HEK293T (cell line): ENCODE measurements at regions not wholly inside any gene's neighbourhood (a gene's known extent, or its start where the extent isn't known, plus 50 kb on each side); places are given as distances from the start of the nearest gene placed in this dataset.

ENCODE experiments used
- CTCF ChIA-PET: fragments of 350-600 bp; formaldehyde crosslinking; extraction: SDS; loops from one replicate; lab custom pipeline; 2021; ENCODE audit warnings: antibody characterized with exemption, inconsistent platforms; lab: Yijun Ruan, JAX
- POLR2A ChIA-PET: fragments of 350-600 bp; formaldehyde crosslinking; extraction: SDS; loops from one replicate; lab custom pipeline; 2020; ENCODE audit warnings: antibody characterized with exemption, inconsistent platforms; lab: Yijun Ruan, JAX
- DNase-seq: peaks from one replicate; pipeline ENCODE4 v3.0.0; 2012; ENCODE audit warnings: mixed read lengths; ENCODE audit errors: extremely low spot score
- ARNT ChIP-seq: fragments of 450-650 bp; IDR thresholded peaks from 2 replicates; pipeline ENCODE4 v1.6.1; 2017; ENCODE audit warnings: mild to moderate bottlenecking
- BHLHE40 ChIP-seq: fragments of 450-650 bp; IDR thresholded peaks from 2 replicates; pipeline ENCODE4 v1.6.1; 2016; ENCODE audit warnings: mild to moderate bottlenecking, moderate library complexity, borderline replicate concordance
- CTBP1 ChIP-seq: fragments of 450-650 bp; IDR thresholded peaks from 2 replicates; pipeline ENCODE4 v1.6.1; 2016; ENCODE audit warnings: borderline replicate concordance
- ELF4 ChIP-seq: fragments of 450-650 bp; IDR thresholded peaks from 2 replicates; pipeline ENCODE4 v1.6.1; 2017; ENCODE audit warnings: antibody characterized with exemption
- FOXA1 ChIP-seq: fragments of 450-650 bp; IDR thresholded peaks from 2 replicates; pipeline ENCODE4 v1.6.1; 2016; ENCODE audit warnings: mild to moderate bottlenecking
- FOXK2 ChIP-seq: fragments of 450-650 bp; IDR thresholded peaks from 2 replicates; pipeline ENCODE4 v1.6.1; 2016; ENCODE audit warnings: mild to moderate bottlenecking
- FOXM1 ChIP-seq: fragments of 450-650 bp; IDR thresholded peaks from 2 replicates; pipeline ENCODE4 v1.6.1; 2017; ENCODE audit warnings: mild to moderate bottlenecking, borderline replicate concordance
- HDGF ChIP-seq: fragments of 450-650 bp; IDR thresholded peaks from 2 replicates; pipeline ENCODE4 v1.6.1; 2017; ENCODE audit warnings: antibody characterized with exemption, borderline replicate concordance
- L3MBTL2 ChIP-seq: fragments of 450-650 bp; conservative IDR thresholded peaks from 2 replicates; pipeline ENCODE4 v1.6.1; 2016; ENCODE audit warnings: mild to moderate bottlenecking
- LEF1 ChIP-seq: fragments of 450-650 bp; IDR thresholded peaks from 2 replicates; pipeline ENCODE4 v1.6.1; 2017; ENCODE audit warnings: mild to moderate bottlenecking, borderline replicate concordance
- NFRKB ChIP-seq: fragments of 450-650 bp; IDR thresholded peaks from 2 replicates; pipeline ENCODE4 v1.6.1; 2016; ENCODE audit warnings: mild to moderate bottlenecking, moderate library complexity
- SP1 ChIP-seq: fragments of 450-650 bp; IDR thresholded peaks from 2 replicates; pipeline ENCODE4 v1.6.1; 2017
- SUZ12 ChIP-seq: fragments of 450-650 bp; IDR thresholded peaks from 2 replicates; pipeline ENCODE4 v1.6.1; 2016; ENCODE audit warnings: mild to moderate bottlenecking
- TARDBP ChIP-seq: fragments of 450-650 bp; IDR thresholded peaks from 2 replicates; pipeline ENCODE4 v1.6.1; 2016
- ZNF384 ChIP-seq: fragments of 450-650 bp; IDR thresholded peaks from 2 replicates; pipeline ENCODE4 v1.6.1; 2016
- TF ChIP-seq, protein P1 (sequence below): fragments of 450-650 bp; IDR thresholded peaks from 2 replicates; pipeline ENCODE4 v1.6.1; 2016

- CTCF ChIA-PET, result no interaction called here
- no peak for DNase-seq
- TF ChIP-seq HDGF, result no peak
- TF ChIP-seq LEF1, result no peak
- no peak for TF ChIP-seq FOXA1
- TF ChIP-seq ARNT, result no peak
- no peak for TF ChIP-seq FOXM1
- no peak for TF ChIP-seq L3MBTL2
- TF ChIP-seq, protein P1, sequence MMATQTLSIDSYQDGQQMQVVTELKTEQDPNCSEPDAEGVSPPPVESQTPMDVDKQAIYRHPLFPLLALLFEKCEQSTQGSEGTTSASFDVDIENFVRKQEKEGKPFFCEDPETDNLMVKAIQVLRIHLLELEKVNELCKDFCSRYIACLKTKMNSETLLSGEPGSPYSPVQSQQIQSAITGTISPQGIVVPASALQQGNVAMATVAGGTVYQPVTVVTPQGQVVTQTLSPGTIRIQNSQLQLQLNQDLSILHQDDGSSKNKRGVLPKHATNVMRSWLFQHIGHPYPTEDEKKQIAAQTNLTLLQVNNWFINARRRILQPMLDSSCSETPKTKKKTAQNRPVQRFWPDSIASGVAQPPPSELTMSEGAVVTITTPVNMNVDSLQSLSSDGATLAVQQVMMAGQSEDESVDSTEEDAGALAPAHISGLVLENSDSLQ, result no peak
- TF ChIP-seq SP1, result no peak
- no peak for TF ChIP-seq TARDBP
- no peak for TF ChIP-seq CTBP1
- TF ChIP-seq FOXK2, result no peak
- TF ChIP-seq ZNF384, result no peak
- no peak for TF ChIP-seq SUZ12
- no peak for TF ChIP-seq NFRKB
- no peak for TF ChIP-seq ELF4
- POLR2A ChIA-PET, result no interaction called here
Measured at GRCh38 chr6:2560140-2560818, 190.4 kb downstream of the MYLK4 start.

DNA sequence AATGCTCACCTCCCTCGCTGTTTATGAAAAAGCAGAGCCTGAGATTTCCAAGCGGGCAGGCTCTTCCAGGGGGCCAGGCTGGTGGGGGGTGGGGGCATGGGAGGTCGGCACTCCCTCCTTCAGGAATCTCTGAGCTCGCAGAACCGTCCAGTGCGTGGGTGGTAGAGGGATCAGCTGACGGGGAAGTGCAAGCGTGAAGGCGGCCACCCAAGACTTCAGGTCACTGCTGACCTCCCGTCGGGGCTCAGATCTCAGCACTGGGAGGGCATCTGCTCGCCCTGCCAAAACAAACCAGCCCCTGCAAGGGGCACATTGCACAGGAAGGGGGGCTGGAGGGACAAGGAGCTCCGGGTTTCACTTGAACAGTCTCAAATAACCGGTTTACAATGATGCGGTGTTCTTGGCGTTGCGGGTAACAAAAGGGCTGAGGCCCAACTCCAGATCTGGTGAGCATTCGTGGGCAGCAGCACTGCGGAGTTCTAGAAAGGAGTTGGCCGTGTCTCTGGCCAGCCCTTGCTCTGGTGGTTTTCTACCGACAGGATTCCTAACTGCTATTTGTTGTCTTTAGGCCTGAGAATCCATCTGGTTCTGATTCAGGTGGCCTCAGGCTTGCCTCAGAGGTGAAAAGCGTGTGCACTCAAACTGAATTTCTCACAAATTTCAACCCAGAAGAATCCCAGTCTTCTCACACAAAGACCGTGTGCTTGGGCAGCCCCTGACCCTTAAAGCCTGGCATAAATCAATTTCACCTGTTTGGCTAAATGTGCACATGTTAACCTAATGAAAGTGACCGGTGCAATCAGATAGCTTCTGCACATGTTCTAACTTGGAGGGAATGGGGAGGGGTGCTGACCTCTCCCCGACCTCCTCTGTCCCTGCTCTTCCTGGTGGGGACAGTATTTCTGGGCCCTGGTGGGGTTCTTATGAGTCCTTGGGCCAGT is 191.6 kb downstream of the MYLK4 start:
- TF ChIP-seq BHLHE40 (no peak), CTBP1 (no peak), ELF4 (no peak), L3MBTL2 (no peak), SUZ12 (no peak), HDGF (no peak)
- TF ChIP-seq, protein P1, result no peak
- POLR2A ChIA-PET, result no interaction called here
- DNase-seq, result no peak
- CTCF ChIA-PET, result no interaction called here

DNA sequence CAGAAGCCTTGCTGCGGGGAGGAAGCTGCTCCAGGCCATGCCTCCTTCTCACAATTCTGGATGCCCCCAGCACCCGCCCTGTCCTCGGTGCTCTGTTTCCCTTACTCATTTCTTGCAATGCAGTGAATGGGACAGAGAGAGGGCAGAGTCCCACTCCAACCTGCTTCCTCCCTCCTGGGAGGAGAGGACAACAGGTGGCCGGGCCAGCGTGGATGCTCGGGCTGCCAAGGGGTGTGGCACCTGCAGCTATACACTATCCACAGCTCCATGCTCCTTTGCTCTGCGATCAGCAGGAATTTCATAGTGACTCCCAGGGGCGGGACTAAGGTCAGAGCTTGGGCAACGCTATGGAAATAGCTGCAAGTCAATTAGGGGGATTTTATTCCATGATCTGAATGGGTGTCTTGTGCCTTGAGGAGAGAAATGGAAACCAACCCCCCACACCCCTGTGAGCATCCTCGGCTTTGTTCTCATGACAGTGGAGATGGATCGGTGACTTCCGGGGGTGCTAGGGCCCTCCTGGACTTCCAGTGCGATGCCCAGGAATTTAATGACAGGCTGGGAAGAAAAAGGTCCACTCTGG is 192.5 kb downstream of the MYLK4 start:
- ChIA-PET POLR2A (no interaction called here), CTCF (interaction anchor here (0.5 kb wide), 1 partner anchor 348 kb away, joined by 3 read pairs; no protein-coding TSS in a partner anchor)
- TF ChIP-seq ZNF384, result no peak
- no peak for TF ChIP-seq LEF1
- no peak for TF ChIP-seq ARNT
- TF ChIP-seq ELF4, result no peak
- TF ChIP-seq, protein P1, result no peak
- no peak for TF ChIP-seq FOXM1
- no peak for TF ChIP-seq FOXK2
- TF ChIP-seq CTBP1, result no peak
- no peak for TF ChIP-seq SP1
- no peak for TF ChIP-seq BHLHE40
- TF ChIP-seq L3MBTL2, result no peak
- TF ChIP-seq FOXA1, result no peak
- TF ChIP-seq HDGF, result no peak
- TF ChIP-seq TARDBP, result no peak
- no peak for TF ChIP-seq SUZ12
- TF ChIP-seq NFRKB, result no peak
- DNase-seq, result no peak

DNA sequence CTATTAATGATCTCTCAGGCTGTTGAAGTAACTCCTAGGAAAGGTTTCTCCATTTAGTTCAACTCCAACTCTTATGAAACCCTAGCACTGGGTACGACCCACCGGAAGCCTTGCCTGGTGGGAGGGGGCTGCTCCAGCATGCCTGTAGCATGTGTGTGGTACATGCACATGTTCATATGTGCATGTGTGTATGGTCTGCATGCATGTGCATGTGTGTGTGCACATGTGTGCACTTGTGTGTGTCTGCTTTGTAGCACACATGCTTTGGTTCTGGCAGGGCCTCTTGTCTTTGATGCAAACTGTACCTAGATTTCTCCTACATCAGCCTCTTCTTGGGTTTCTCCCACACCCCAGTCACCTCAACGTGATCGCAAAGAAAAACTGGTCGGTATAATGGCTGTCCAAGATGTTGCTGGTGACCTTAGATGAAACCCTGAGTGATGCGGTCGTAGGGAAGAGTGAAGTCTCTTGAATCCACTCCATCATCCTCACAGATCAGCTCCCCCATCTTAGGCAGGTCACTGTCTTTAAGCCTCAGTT is 193.5 kb downstream of the MYLK4 start:
- CTCF ChIA-PET, result no interaction called here

DNA sequence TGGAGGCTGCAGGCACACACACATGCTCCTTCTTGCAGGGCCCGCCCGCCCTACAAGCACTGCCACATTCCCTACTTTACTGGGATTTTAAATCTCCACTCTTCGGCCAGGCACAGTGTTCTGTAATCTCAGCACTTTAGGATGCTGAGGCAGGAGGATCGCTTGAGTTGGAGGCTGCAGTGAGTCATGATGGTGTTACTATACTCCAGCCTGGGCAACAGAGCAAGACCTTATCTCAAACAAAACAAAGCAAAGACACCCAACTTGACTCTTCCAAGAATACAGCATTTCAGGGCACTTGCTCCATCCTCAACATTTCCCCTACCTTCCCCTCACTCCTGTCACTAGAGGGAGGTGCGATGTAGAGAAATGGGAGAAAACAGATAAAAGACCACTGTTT is 194.0 kb downstream of the MYLK4 start:
- POLR2A ChIA-PET, result no interaction called here
- CTCF ChIA-PET, result no interaction called here
- no peak for DNase-seq
- TF ChIP-seq, protein P1, result no peak
- TF ChIP-seq LEF1, result no peak
- TF ChIP-seq HDGF, result no peak
- no peak for TF ChIP-seq ARNT
- no peak for TF ChIP-seq TARDBP
- no peak for TF ChIP-seq FOXK2

More for the DNA sequence above, 193.5 kb downstream of the MYLK4 start:
- no peak for TF ChIP-seq FOXK2
- TF ChIP-seq TARDBP, result no peak
- no peak for TF ChIP-seq BHLHE40
- no peak for TF ChIP-seq FOXA1
- TF ChIP-seq L3MBTL2, result no peak
- TF ChIP-seq HDGF, result no peak
- TF ChIP-seq SUZ12, result no peak
- TF ChIP-seq NFRKB, result no peak
- TF ChIP-seq ELF4, result no peak
- DNase-seq, result no peak
- POLR2A ChIA-PET, result no interaction called here
